Memory B cell (primary cell): ENCODE measurements at regions not wholly inside any gene's neighbourhood (a gene's known extent, or its start where the extent isn't known, plus 50 kb on each side); places are given as distances from the start of the nearest gene placed in this dataset.

Experiments used
- ATAC-seq: fragments of 150-1000 bp; cut with Tn5 transposase; 2 replicates; pipeline ENCODE4 v1.10.0; 2021; ENCODE audit warnings: low read depth, mild to moderate bottlenecking, moderate library complexity
- DNase-seq, 2 donors: peaks; one replicate each; pipeline ENCODE4 v3.0.0; 2022; ENCODE audit warnings: low spot score in 2 of 2
- H3K27ac Mint-ChIP-seq: one replicate; pipeline ENCODE4 v1.8.0; 2022; ENCODE audit warnings: mild to moderate bottlenecking, moderate library complexity, mixed read lengths
- H3K27me3 Mint-ChIP-seq: one replicate; pipeline ENCODE4 v1.8.0; 2022; ENCODE audit warnings: mixed read lengths
- H3K36me3 Mint-ChIP-seq: one replicate; pipeline ENCODE4 v1.8.0; 2022; ENCODE audit warnings: mild to moderate bottlenecking, mixed read lengths
- H3K4me1 Mint-ChIP-seq: one replicate; pipeline ENCODE4 v1.8.0; 2022; ENCODE audit warnings: mixed read lengths
- H3K4me3 Mint-ChIP-seq: one replicate; pipeline ENCODE4 v1.8.0; 2022; ENCODE audit warnings: mild to moderate bottlenecking, moderate library complexity, mixed read lengths
- H3K9me3 Mint-ChIP-seq: one replicate; pipeline ENCODE4 v1.8.0; 2022; ENCODE audit warnings: mixed read lengths

DNA sequence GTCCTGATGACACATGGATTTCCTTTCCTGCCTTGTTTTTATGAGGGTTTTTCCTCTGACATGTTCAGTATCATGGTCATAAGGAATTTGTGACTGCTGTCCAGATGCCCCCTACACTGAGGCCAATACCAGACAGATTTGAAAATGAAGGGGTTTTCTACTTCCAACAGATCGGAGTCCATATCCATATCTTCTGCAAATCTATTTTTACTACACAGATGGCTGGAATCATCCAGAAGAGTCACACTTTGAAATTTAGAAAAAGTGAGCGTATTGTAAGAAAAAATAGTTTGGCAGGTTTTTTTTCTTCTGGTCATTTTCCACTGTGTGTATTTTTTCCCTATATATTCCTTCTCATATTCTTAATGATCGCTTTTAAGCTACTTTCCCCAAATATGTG is 197.5 kb upstream of the LRRC3B start:
- H3K4me3 Mint-ChIP-seq: no peak overlapping the region
- H3K27ac Mint-ChIP-seq: no peak overlapping the region
- H3K9me3 Mint-ChIP-seq: peaks cover 1% of the 10 kb centered on the region
- ATAC-seq: no peak
- no peaks in the 10 kb centered on the region for H3K36me3 Mint-ChIP-seq
- no peaks in the 10 kb centered on the region for H3K27me3 Mint-ChIP-seq
- no peak for DNase-seq
- H3K4me1 Mint-ChIP-seq: no peaks in the 10 kb centered on the region

DNA sequence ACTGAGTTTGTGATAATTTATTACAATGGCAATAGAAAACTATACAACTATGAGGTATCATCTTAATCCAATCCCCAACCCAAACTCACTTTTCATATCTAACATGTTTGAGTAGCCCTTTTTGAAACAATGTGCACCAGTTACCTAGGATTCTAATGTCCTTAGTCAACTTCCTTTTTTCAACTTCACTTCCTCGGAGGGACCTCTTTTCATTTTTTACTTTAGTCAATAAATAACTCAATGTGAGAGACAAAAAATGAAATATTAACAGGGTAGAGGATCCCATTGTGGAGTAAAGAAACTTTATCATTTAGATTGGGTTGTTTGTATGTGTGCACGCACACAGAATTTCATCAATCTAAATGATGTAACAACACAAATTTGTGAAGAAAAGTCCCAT is 193.6 kb upstream of the LRRC3B start:
- ATAC-seq (no peak), DNase-seq (no peak)
- no peak overlapping the region for H3K27ac Mint-ChIP-seq
- H3K27me3 Mint-ChIP-seq: no peaks in the 10 kb centered on the region
- H3K36me3 Mint-ChIP-seq: no peaks in the 10 kb centered on the region
- peaks cover 1% of the 10 kb centered on the region for H3K9me3 Mint-ChIP-seq
- H3K4me1 Mint-ChIP-seq: no peaks in the 10 kb centered on the region
- no peak overlapping the region for H3K4me3 Mint-ChIP-seq

DNA sequence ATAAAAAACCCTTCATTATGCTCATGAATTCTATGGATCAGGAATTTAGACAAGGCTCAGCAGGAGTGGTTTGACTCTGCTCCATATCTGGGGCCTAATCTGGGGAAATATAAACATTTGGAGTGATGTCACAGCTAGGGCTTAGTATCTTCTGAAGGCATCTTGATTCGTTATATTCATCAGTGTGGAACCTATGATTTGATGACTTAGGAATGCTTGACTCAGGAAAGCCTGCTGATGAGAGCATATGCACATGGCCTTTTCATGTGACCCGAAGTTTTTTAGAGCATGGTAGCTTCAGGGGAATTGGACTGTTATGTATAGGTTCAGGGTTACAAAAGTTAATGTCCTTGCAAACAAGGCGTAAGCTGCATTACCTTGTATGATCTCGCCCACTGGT is 184.9 kb upstream of the LRRC3B start:
- H3K4me3 Mint-ChIP-seq: no peak overlapping the region
- ATAC-seq (no peak), DNase-seq (no peak)
- H3K27ac Mint-ChIP-seq: no peak overlapping the region
- no peaks in the 10 kb centered on the region for H3K27me3 Mint-ChIP-seq
- H3K36me3 Mint-ChIP-seq: no peaks in the 10 kb centered on the region
- no peaks in the 10 kb centered on the region for H3K4me1 Mint-ChIP-seq
- peaks cover 4% of the 10 kb centered on the region for H3K9me3 Mint-ChIP-seq

DNA sequence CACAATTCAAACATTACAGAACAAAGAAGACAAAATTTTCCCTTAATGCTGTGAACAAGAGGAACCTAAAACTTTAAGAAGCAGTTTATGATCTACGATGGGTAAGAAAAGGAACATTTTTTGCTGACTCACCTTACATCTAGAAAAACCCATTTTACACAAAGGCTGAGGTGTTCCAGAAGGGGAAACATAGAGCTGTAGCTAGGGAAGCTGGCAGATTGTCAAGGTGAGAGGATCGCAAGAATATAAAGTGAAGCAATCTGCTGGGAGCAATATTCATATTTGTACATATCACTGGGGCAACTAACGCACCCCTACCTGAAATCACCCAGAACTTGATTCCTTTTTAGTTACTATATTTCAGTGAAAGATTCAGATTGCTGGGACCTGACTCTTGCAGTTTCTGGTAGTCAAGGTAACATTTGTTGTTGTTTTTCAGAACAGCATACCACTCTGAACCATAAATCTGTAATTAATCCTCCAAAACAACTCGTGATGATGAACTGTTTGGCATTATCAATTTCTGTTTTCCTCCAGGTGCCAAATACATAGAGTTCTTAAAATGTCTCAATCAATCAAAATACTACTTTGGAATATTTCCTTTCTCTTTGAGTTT is 184.1 kb upstream of the LRRC3B start:
- Mint-ChIP-seq H3K4me3 (no peak overlapping the region), H3K9me3 (peaks cover 4% of the 10 kb centered on the region), H3K27me3 (no peaks in the 10 kb centered on the region), H3K36me3 (no peaks in the 10 kb centered on the region), H3K27ac (no peak overlapping the region), H3K4me1 (no peaks in the 10 kb centered on the region)
- no peak for DNase-seq
- ATAC-seq: no peak

DNA sequence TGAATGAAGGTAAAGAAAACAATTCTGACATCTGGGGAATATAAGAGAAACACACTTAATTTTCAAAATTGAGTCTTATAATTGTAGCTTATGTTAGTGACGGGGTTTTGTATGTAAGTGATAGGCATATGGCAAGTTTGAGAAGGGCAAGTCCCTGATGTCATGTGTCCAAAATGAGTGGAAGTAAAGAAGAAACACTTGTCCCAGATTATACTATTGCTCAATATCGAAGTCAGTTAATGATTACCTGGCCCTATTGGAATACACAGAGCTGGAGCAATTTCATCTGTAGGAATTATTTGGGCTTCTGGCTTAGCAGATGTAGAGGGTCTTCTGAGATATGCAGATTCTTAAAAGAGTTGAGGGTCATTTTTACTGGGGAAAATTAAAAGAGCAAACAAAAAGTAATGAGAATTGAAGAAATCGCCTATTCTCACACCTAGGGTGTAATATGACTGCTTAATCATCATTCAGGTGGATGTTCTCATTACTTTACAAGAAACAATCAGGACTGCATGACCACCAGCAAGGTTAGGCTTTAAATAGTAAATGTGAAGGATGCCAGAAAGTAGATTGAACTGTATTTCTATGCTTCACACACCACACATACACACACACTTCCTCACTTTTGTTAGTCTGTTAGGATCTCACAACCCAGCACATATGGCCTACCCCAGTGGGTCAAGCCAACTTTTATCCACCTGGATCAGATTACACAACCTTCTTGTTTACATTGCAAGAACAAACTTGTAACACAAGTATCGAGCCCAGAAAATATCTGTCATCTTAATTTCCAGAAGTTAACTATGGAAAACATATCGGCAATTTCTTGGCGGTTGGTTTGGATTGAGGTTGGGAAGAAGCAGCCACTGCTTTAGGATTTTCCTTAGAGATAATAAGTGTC is 183.3 kb upstream of the LRRC3B start:
- Mint-ChIP-seq H3K4me1 (no peaks in the 10 kb centered on the region), H3K9me3 (peaks cover 4% of the 10 kb centered on the region), H3K27me3 (no peaks in the 10 kb centered on the region), H3K36me3 (no peaks in the 10 kb centered on the region), H3K4me3 (no peak overlapping the region), H3K27ac (no peak overlapping the region)
- ATAC-seq (no peak), DNase-seq (no peak)

DNA sequence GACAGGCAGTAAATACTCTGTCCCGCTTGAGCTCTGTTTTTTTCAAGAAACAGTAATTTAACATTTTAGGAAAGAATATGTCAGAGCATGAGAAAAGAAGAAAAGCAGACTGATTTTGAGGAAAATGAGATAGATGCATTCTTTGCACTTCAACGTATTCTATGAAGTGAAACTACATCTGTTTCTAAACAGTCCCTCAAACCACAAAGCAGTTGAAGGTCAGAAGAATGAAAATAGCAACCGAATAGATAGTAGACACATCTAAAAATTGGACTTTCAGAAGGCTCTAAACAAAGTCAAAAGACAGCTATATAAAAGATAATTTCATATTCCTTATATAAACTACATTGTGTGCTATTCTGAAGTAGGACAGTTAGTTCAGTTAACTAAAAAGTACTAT is 172.6 kb upstream of the LRRC3B start:
- no peaks in the 10 kb centered on the region for H3K36me3 Mint-ChIP-seq
- no peaks in the 10 kb centered on the region for H3K27me3 Mint-ChIP-seq
- no peak for DNase-seq
- no peak overlapping the region for H3K4me3 Mint-ChIP-seq
- no peak overlapping the region for H3K27ac Mint-ChIP-seq
- no peak for ATAC-seq
- H3K9me3 Mint-ChIP-seq: peaks cover 4% of the 10 kb centered on the region
- no peaks in the 10 kb centered on the region for H3K4me1 Mint-ChIP-seq

DNA sequence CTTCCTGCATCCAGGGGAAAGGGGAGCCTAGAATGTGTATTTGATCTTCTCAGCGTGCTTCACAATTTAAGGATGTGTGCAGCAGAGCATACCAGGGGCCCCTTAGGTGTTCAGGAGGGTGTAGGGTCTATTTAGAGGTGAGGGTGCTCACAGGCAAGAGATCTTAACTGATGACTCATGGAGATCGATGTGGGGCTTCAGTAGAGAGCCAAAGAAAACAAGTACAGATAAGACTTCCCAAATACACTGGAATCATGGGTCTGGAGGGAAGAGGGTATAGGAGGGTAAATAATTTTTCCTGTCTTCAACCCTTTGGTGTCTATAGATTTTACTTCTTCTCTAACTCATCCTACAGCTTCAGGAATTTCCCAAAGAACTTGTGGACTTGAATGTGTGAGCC is 170.2 kb upstream of the LRRC3B start:
- H3K9me3 Mint-ChIP-seq: peaks cover 4% of the 10 kb centered on the region
- ATAC-seq (no peak), DNase-seq (no peak)
- H3K27ac Mint-ChIP-seq: no peak overlapping the region
- H3K4me3 Mint-ChIP-seq: no peak overlapping the region
- no peaks in the 10 kb centered on the region for H3K27me3 Mint-ChIP-seq
- H3K36me3 Mint-ChIP-seq: no peaks in the 10 kb centered on the region
- no peaks in the 10 kb centered on the region for H3K4me1 Mint-ChIP-seq

DNA sequence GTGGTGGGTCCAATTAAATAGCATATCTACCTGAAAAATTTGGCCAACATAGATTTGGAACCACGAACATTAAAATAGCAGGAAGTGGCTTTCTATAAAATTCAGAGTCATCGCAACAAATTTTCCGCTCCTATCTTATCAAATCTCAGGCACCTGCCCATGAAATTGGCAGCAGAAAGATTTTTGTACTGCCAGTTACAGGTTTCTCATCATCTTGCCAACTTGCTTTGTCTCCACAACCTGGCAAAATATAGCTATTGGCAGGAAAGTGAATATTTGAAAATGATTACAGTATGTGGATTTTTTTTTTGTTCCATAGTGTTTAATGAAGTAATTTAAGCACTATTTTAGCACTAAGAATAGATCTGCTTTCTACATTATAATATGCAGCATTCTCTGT is 161.6 kb upstream of the LRRC3B start:
- H3K36me3 Mint-ChIP-seq: no peaks in the 10 kb centered on the region
- peaks cover 7% of the 10 kb centered on the region for H3K9me3 Mint-ChIP-seq
- ATAC-seq: no peak
- H3K4me3 Mint-ChIP-seq: no peak overlapping the region
- no peak for DNase-seq
- no peaks in the 10 kb centered on the region for H3K27me3 Mint-ChIP-seq
- H3K4me1 Mint-ChIP-seq: no peaks in the 10 kb centered on the region
- H3K27ac Mint-ChIP-seq: no peak overlapping the region

DNA sequence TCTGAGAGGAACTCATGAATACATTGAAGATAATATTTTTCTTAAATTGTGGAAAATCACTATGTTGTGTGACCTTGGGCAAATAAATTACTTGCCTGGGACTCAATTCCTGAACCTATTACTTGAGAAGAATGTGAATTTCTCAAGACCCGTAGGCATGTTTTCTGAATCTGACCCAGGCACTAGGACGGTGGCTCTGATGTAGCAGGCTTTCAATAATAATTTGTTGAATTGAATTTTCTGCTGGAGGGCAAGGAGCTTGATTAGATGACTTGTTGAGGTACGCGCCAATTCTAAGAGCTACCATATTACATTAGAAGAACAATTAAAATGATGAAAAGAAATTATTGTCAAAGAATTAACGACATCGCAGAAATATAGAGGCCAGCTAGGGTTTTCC is 150.2 kb upstream of the LRRC3B start:
- Mint-ChIP-seq H3K4me1 (no peaks in the 10 kb centered on the region), H3K27ac (no peak overlapping the region), H3K4me3 (no peak overlapping the region), H3K27me3 (no peaks in the 10 kb centered on the region), H3K36me3 (no peaks in the 10 kb centered on the region), H3K9me3 (peaks cover 6% of the 10 kb centered on the region)
- ATAC-seq: no peak
- no peak for DNase-seq

DNA sequence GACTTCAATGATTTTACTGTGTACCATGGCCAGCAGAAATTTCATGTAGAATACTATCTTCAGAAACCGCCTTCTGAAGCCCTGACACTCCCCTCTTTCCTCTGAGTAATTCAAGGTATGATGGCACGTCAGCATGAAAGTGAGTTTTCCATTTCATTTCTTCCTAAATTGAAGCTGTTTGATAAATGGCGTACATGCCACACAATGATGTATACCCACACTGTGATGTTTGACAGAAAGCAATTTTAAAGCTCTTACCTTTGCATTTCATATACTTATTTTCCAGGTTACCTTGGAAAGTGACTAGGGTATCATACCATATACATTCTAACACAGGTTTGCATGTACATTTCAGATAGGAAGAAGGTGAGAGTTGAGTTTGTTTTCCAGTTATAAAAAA is 147.9 kb upstream of the LRRC3B start:
- Mint-ChIP-seq H3K4me1 (no peaks in the 10 kb centered on the region), H3K9me3 (peaks cover 1% of the 10 kb centered on the region), H3K4me3 (no peak overlapping the region), H3K27ac (no peak overlapping the region), H3K36me3 (no peaks in the 10 kb centered on the region), H3K27me3 (no peaks in the 10 kb centered on the region)
- DNase-seq (no peak), ATAC-seq (no peak)

DNA sequence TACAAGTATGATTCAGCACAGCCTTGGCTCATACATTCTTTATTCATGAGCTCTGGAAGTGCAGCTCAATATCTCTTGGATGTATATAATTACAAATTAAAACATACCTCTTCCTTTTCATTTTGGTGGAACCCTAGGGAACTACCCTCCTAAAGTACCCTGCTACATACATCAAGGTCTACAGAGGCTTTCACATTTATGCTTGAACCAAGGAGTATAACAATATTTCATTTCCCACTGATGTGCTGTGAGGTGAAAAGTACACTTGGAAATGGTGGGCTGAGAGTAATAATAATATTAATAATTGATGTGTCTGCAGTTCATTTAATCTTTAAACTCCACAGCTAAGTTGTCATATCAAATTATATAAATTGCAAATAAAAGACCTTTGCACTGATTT is 142.2 kb upstream of the LRRC3B start:
- H3K27ac Mint-ChIP-seq: no peak overlapping the region
- ATAC-seq: no peak
- no peak overlapping the region for H3K4me3 Mint-ChIP-seq
- no peaks in the 10 kb centered on the region for H3K27me3 Mint-ChIP-seq
- no peaks in the 10 kb centered on the region for H3K4me1 Mint-ChIP-seq
- DNase-seq: no peak
- H3K36me3 Mint-ChIP-seq: no peaks in the 10 kb centered on the region
- H3K9me3 Mint-ChIP-seq: peaks cover 2% of the 10 kb centered on the region

DNA sequence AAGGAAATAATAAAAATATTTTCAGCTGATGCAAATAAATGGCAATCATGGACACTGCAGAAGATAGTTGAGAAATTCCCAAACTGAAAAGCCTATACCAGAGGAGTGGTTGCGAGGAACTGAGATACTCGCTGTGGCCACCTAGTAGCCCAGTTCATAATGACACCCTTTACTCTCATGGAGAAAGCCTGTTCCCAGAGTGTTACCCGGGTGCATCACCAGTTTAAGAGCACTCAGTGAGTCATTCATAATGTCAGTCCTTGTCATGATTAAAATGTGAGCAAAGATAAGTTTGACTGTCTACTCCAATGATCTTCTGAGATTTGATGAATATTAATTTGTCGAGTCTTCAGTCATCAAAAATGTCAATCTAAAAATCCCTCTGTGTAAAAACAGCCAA is 138.4 kb upstream of the LRRC3B start:
- ATAC-seq: no peak
- no peaks in the 10 kb centered on the region for H3K4me1 Mint-ChIP-seq

DNA sequence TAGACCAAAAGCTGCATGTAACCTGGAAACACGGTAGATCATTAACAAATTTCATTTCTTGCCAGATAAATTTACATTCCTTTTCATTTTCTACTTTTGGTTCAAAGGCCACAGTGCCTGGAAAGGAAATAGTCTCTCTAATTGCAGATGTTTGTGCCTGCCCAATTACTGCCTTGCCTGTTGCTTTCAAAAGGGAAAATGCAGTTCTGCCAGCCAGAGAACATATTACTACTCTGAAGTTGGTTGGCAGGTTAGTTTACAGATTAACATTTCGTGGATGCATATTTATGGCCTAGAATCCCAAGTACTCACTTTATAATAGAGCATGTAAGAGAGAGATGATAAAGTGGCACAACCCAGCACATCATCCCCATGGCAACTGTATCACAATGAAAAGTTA is 124.3 kb upstream of the LRRC3B start:
- Mint-ChIP-seq H3K27me3 (no peaks in the 10 kb centered on the region), H3K9me3 (peaks cover 7% of the 10 kb centered on the region)

More for the DNA sequence above, 138.4 kb upstream of the LRRC3B start:
- no peak for DNase-seq
- H3K27ac Mint-ChIP-seq: no peak overlapping the region
- no peaks in the 10 kb centered on the region for H3K36me3 Mint-ChIP-seq
- H3K4me3 Mint-ChIP-seq: no peak overlapping the region
- peaks cover 8% of the 10 kb centered on the region for H3K9me3 Mint-ChIP-seq
- no peaks in the 10 kb centered on the region for H3K27me3 Mint-ChIP-seq

DNA sequence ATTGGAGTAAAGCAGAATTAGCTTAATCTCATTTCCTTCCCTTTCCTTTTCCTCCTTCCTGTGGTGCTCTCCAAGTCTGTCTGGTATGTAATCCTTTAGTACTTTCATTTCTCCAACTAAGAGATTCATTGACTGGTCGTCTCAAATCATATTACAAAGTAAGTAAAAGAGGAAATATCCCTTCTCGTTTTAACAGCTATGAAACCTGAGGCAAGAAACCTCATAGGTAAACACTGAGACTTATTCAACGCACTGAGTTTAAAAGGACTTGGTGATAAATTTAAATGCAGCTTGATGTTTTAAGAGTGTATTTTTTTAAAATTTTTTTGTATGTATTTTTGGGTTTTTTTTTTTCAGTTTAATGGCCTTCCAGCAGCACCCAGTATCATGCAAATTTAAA is 117.2 kb upstream of the LRRC3B start:
- Mint-ChIP-seq H3K36me3 (no peaks in the 10 kb centered on the region), H3K27me3 (no peaks in the 10 kb centered on the region), H3K27ac (no peak overlapping the region), H3K4me3 (no peak overlapping the region), H3K4me1 (peaks cover 2% of the 10 kb centered on the region), H3K9me3 (peaks cover 6% of the 10 kb centered on the region)
- DNase-seq: no peak
- no peak for ATAC-seq

More for the DNA sequence above, 124.3 kb upstream of the LRRC3B start:
- Mint-ChIP-seq H3K36me3 (no peaks in the 10 kb centered on the region), H3K27ac (no peak overlapping the region), H3K4me1 (no peaks in the 10 kb centered on the region), H3K4me3 (no peak overlapping the region)
- DNase-seq: no peak
- ATAC-seq: no peak
